HEK293T (cell line): ENCODE measurements at regions not wholly inside any gene's neighbourhood (a gene's known extent, or its start where the extent isn't known, plus 50 kb on each side); places are given as distances from the start of the nearest gene placed in this dataset.

Source experiments
- CTCF ChIA-PET: fragments of 350-600 bp; formaldehyde crosslinking; extraction: SDS; loops from one replicate; lab custom pipeline; 2021; ENCODE audit warnings: antibody characterized with exemption, inconsistent platforms; lab: Yijun Ruan, JAX
- POLR2A ChIA-PET: fragments of 350-600 bp; formaldehyde crosslinking; extraction: SDS; loops from one replicate; lab custom pipeline; 2020; ENCODE audit warnings: antibody characterized with exemption, inconsistent platforms; lab: Yijun Ruan, JAX
- DNase-seq: peaks from one replicate; pipeline ENCODE4 v3.0.0; 2012; ENCODE audit warnings: mixed read lengths; ENCODE audit errors: extremely low spot score
- ARNT ChIP-seq: fragments of 450-650 bp; IDR thresholded peaks from 2 replicates; pipeline ENCODE4 v1.6.1; 2017; ENCODE audit warnings: mild to moderate bottlenecking
- BHLHE40 ChIP-seq: fragments of 450-650 bp; IDR thresholded peaks from 2 replicates; pipeline ENCODE4 v1.6.1; 2016; ENCODE audit warnings: mild to moderate bottlenecking, moderate library complexity, borderline replicate concordance
- CTBP1 ChIP-seq: fragments of 450-650 bp; IDR thresholded peaks from 2 replicates; pipeline ENCODE4 v1.6.1; 2016; ENCODE audit warnings: borderline replicate concordance
- ELF4 ChIP-seq: fragments of 450-650 bp; IDR thresholded peaks from 2 replicates; pipeline ENCODE4 v1.6.1; 2017; ENCODE audit warnings: antibody characterized with exemption
- FOXA1 ChIP-seq: fragments of 450-650 bp; IDR thresholded peaks from 2 replicates; pipeline ENCODE4 v1.6.1; 2016; ENCODE audit warnings: mild to moderate bottlenecking
- FOXK2 ChIP-seq: fragments of 450-650 bp; IDR thresholded peaks from 2 replicates; pipeline ENCODE4 v1.6.1; 2016; ENCODE audit warnings: mild to moderate bottlenecking
- FOXM1 ChIP-seq: fragments of 450-650 bp; IDR thresholded peaks from 2 replicates; pipeline ENCODE4 v1.6.1; 2017; ENCODE audit warnings: mild to moderate bottlenecking, borderline replicate concordance
- HDGF ChIP-seq: fragments of 450-650 bp; IDR thresholded peaks from 2 replicates; pipeline ENCODE4 v1.6.1; 2017; ENCODE audit warnings: antibody characterized with exemption, borderline replicate concordance
- L3MBTL2 ChIP-seq: fragments of 450-650 bp; conservative IDR thresholded peaks from 2 replicates; pipeline ENCODE4 v1.6.1; 2016; ENCODE audit warnings: mild to moderate bottlenecking
- LEF1 ChIP-seq: fragments of 450-650 bp; IDR thresholded peaks from 2 replicates; pipeline ENCODE4 v1.6.1; 2017; ENCODE audit warnings: mild to moderate bottlenecking, borderline replicate concordance
- NFRKB ChIP-seq: fragments of 450-650 bp; IDR thresholded peaks from 2 replicates; pipeline ENCODE4 v1.6.1; 2016; ENCODE audit warnings: mild to moderate bottlenecking, moderate library complexity
- PKNOX1 ChIP-seq: fragments of 450-650 bp; IDR thresholded peaks from 2 replicates; pipeline ENCODE4 v1.6.1; 2016
- SP1 ChIP-seq: fragments of 450-650 bp; IDR thresholded peaks from 2 replicates; pipeline ENCODE4 v1.6.1; 2017
- SUZ12 ChIP-seq: fragments of 450-650 bp; IDR thresholded peaks from 2 replicates; pipeline ENCODE4 v1.6.1; 2016; ENCODE audit warnings: mild to moderate bottlenecking
- TARDBP ChIP-seq: fragments of 450-650 bp; IDR thresholded peaks from 2 replicates; pipeline ENCODE4 v1.6.1; 2016
- ZNF384 ChIP-seq: fragments of 450-650 bp; IDR thresholded peaks from 2 replicates; pipeline ENCODE4 v1.6.1; 2016

GRCh38 chr13:73517766-73518165 is 459.0 kb downstream of the KLF5 start:
- CTCF ChIA-PET: no interaction called here
- DNase-seq: no peak
- POLR2A ChIA-PET: no interaction called here
- TF ChIP-seq ELF4 (no peak), BHLHE40 (no peak), NFRKB (no peak), FOXK2 (no peak), PKNOX1 (no peak), ARNT (no peak), ZNF384 (no peak), FOXM1 (no peak), L3MBTL2 (no peak), SUZ12 (no peak), LEF1 (no peak), TARDBP (no peak), CTBP1 (no peak), FOXA1 (no peak), SP1 (no peak), HDGF (no peak)

- no peak for TF ChIP-seq FOXA1
- no peak for TF ChIP-seq L3MBTL2
- TF ChIP-seq TARDBP: no peak
- no peak for TF ChIP-seq HDGF
- no peak for TF ChIP-seq ZNF384
- no peak for TF ChIP-seq CTBP1
- no peak for TF ChIP-seq SUZ12
- DNase-seq: no peak
- CTCF ChIA-PET: interaction anchor here (0.6 kb wide), 1 partner anchor 153 kb away, joined by 3 read pairs; no protein-coding TSS in a partner anchor
- POLR2A ChIA-PET: no interaction called here
These were observed 457.9 kb downstream of the KLF5 start for GRCh38 chr13:73516731-73517130.

- TF ChIP-seq ELF4 (no peak), CTBP1 (no peak), PKNOX1 (no peak), FOXK2 (no peak), FOXA1 (no peak), BHLHE40 (no peak), HDGF (no peak), FOXM1 (no peak), LEF1 (no peak), SP1 (no peak), ZNF384 (no peak)
- no peak for DNase-seq
- POLR2A ChIA-PET: no interaction called here
- CTCF ChIA-PET: no interaction called here
These were observed 455.4 kb downstream of the KLF5 start for GRCh38 chr13:73514208-73514607.

- no peak for DNase-seq
- CTCF ChIA-PET: no interaction called here
- POLR2A ChIA-PET: no interaction called here
- TF ChIP-seq LEF1 (no peak), FOXM1 (no peak), FOXK2 (no peak), CTBP1 (no peak), SP1 (no peak), L3MBTL2 (no peak), SUZ12 (no peak), ELF4 (no peak)
These were observed 454.9 kb downstream of the KLF5 start for GRCh38 chr13:73513751-73514150.

- TF ChIP-seq PKNOX1: no peak
- TF ChIP-seq ARNT: no peak
- no peak for TF ChIP-seq HDGF
- no peak for TF ChIP-seq ELF4
- TF ChIP-seq CTBP1: no peak
- no peak for TF ChIP-seq ZNF384
- TF ChIP-seq TARDBP: no peak
- no peak for TF ChIP-seq FOXM1
- no peak for TF ChIP-seq FOXA1
- no peak for TF ChIP-seq NFRKB
- TF ChIP-seq SUZ12: no peak
- no peak for TF ChIP-seq FOXK2
- TF ChIP-seq SP1: no peak
- TF ChIP-seq LEF1: no peak
- no peak for TF ChIP-seq L3MBTL2
- TF ChIP-seq BHLHE40: no peak
- POLR2A ChIA-PET: no interaction called here
- no peak for DNase-seq
- CTCF ChIA-PET: no interaction called here
These were observed 450.0 kb downstream of the KLF5 start for GRCh38 chr13:73508841-73509240.

GRCh38 chr13:73505376-73505890 is 446.6 kb downstream of the KLF5 start:
- ChIA-PET POLR2A (no interaction called here), CTCF (interaction anchor here (0.6 kb wide), 1 partner anchor 1243 kb away, joined by 4 read pairs; no protein-coding TSS in a partner anchor)
- TF ChIP-seq NFRKB (no peak), ARNT (no peak), BHLHE40 (no peak), LEF1 (no peak), ELF4 (no peak), SP1 (no peak), L3MBTL2 (no peak), HDGF (no peak)
- no peak for DNase-seq
